Frontal cortex (tissue), 3 donors: ENCODE measurements at regions not wholly inside any gene's neighbourhood (a gene's known extent, or its start where the extent isn't known, plus 50 kb on each side); places are given as distances from the start of the nearest gene placed in this dataset.
"Not testable (repeated sequence)": the region's sequence is repeated elsewhere in the genome, so short reads cannot be mapped to it uniquely, and the experiment has no call there.

Experiments
- DNase-seq, 2 donors: peaks; one replicate each; pipeline ENCODE4 v3.0.0; 2012; ENCODE audit warnings: low spot score in 2 of 2
- FAIRE-seq: peaks from 2 replicates; lab custom pipeline; 2012; peaks lifted over from hg19 to GRCh38; lab: Jason Lieb, UNC
- donor health status: control.
- donor health status: control.
- donor health status: control.

DNA sequence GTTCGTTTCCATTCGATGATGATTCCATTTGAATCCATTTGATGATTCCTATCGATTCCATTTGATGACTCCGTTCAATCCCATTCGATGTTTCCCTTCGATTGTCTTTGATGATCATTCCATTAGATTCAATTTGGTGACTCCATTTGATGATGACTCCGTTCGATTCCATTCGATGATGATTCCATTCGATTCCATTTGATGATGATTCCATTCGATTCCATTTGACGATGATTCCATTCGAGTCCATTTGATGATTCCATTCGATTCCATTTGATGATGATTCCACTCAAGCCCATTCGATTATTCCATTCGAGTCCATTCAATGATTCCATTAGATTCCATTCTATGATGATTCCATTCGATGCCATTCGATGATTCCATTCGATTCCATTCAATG lies 2730.6 kb downstream of the RPIA start:
- not testable (repeated sequence) for FAIRE-seq

GRCh38 chr2:91427148-91427547 lies 2735.7 kb downstream of the RPIA start:
- not testable (repeated sequence) for DNase-seq, FAIRE-seq

More for the DNA sequence above, 2730.6 kb downstream of the RPIA start:
- DNase-seq: not testable (repeated sequence)

DNA sequence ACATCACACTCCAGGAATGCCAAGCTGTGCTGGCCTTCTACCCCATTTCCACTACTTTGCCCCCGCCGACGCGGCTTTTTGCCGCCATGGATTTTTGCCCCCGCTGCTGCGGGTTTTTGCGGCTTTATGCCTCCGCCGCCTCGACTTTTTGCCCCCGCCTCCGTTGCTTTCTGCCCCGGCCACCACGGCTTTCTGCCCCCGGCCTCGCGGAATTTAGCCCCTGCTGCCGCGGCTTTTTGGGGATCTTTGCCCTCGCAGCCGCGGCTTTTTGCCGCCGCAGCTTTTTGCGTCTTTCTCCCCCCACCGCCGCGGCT lies 2750.4 kb downstream of the RPIA start:
- DNase-seq: not testable (repeated sequence)

DNA sequence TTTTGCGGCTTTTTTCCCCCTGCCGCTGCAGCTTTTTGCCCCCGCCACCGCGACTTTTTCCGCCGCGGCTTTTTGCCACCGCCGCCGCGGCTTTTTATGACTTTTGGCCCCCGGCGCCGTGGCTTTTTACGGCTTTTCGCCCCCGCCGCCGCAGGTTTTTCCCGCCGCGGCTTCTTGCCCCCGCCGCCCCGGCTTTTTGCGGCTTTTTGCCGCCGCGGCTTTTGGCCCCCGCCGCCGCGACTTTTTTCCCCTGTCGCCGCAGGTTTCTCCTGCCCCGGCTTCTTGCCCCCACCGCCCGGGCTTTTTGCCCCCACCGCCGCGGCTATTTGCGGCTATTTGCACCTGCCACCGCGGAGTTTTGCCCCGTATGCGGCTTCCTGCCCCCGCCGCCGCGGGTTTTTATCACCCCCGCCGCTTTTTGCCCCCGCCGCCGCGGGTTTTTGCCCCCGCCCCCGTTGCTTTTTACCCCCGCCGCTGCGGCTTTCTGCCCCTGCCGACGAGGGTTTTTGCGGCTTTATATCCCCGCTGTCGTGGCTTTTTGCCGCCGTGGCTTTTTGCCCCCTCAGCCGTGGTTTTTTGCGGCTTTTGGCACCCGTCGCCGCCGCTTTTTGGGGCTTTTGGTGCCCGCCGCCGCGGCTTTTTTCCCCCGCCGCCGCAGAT lies 2750.9 kb downstream of the RPIA start:
- DNase-seq: peak in 1 of 2 donors; percentile 11

More for the DNA sequence above, 2750.4 kb downstream of the RPIA start:
- not testable (repeated sequence) for FAIRE-seq

DNA sequence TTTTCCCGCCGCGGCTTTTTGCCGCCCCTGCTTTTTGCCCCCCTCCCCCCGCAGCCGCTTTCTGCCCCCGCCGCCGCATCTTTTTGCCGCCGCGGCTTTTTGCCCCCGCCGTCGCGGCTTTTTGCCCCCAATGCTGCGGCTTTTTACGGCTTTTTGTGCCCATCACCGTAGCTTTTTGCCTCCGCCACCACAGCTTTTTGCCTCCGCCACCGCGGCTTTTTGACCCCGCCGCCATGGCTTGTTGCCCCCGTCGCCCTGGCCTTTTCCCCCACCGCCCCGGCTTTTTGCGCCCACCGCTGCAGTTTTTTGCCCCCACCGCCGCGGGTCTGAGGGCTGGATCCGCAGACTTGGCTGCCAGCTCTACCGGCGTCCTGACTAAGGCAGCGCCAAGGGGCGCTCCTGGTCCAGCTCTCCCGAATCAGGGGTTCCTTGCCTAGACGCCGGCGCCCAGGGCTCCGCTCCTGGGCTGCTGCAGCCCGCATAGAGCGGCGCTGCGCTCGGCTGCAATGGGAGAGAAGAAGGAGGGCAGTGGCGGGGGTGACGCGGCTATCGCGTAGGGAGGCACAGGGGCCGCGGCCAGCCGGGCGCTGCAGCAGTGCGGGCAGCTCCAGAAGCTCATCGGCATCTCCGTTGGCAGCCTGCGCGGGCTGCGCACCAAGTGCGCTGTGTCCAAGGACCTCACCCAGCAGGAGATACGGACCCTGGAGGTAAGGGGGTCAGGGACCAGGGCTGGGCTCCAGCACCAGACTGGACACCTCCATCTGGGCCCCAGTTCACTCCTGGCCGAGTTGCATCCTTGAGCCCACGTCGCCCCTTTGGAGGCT lies 2751.6 kb downstream of the RPIA start:
- not testable (repeated sequence) for FAIRE-seq, DNase-seq

More for the DNA sequence above, 2750.9 kb downstream of the RPIA start:
- FAIRE-seq: no peak

DNA sequence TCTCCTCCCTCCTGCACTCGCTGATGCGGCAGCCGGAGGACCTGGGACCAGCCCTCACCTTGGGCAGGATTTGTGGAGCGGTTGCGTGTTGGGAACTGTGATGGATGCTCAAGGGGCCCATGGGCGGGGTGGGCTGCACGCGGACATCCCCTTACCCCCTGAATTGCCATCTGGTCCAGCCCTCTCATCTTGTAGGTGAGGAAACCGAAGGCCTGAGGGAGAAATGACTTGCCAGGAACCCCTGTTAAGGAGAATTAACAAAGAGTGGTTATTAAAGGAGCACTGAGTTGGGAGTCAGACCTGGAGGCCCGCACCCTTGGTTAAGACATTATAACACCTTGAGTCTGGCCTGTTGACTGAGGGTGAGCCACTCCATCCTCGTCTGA lies 2752.2 kb downstream of the RPIA start:
- DNase-seq, FAIRE-seq: not testable (repeated sequence)

- not testable (repeated sequence) for DNase-seq, FAIRE-seq
These were observed 2754.2 kb downstream of the RPIA start for GRCh38 chr2:91445705-91446104.

GRCh38 chr2:91446489-91446888 lies 2755.0 kb downstream of the RPIA start:
- not testable (repeated sequence) for DNase-seq, FAIRE-seq

- not testable (repeated sequence) for FAIRE-seq, DNase-seq
These were observed 2755.4 kb downstream of the RPIA start for GRCh38 chr2:91446915-91447314.

DNA sequence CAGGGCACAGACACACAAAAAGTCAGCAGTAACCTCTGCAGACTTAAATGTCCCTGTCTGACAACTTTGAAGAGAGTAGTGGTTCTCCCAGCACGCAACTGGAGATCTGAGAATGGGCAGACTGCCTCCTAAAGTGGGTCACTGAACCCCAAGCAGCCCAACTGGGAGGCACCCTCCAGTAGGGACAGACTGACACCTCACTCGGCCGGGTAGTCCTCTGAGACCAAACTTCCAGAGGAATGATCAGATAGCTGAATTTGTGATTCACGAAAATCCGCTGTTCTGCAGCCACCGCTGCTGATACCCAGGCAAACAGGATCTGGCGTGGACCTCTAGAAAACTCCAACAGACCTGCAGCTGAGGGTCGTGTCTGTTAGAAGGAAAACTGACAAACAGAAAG lies 2756.0 kb downstream of the RPIA start:
- FAIRE-seq: not testable (repeated sequence)

GRCh38 chr2:91462292-91462691 lies 2770.8 kb downstream of the RPIA start:
- FAIRE-seq, DNase-seq: not testable (repeated sequence)

More for the DNA sequence above, 2756.0 kb downstream of the RPIA start:
- DNase-seq: not testable (repeated sequence)

GRCh38 chr2:91463007-91463406 lies 2771.5 kb downstream of the RPIA start:
- DNase-seq, FAIRE-seq: not testable (repeated sequence)

GRCh38 chr2:91466780-91467363 lies 2775.4 kb downstream of the RPIA start:
- not testable (repeated sequence) for FAIRE-seq, DNase-seq

- not testable (repeated sequence) for DNase-seq, FAIRE-seq
These were observed 2784.9 kb downstream of the RPIA start for GRCh38 chr2:91476244-91476935.

DNA sequence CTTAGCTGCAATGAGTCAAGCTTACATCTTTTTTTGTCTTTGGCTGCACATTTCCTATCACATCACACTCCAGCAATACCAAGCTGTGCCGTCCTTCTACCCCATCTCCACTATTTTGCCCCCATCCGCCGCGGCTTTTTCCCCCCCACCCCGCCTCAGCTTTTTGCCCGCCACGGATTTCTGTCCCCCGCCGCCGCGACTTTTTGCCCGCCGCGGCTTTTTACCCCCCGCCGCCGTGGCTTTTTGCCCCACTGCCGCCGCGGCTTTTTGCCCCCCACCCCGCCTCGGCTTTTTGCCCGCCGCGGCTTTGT lies 2785.4 kb downstream of the RPIA start:
- DNase-seq, FAIRE-seq: not testable (repeated sequence)

DNA sequence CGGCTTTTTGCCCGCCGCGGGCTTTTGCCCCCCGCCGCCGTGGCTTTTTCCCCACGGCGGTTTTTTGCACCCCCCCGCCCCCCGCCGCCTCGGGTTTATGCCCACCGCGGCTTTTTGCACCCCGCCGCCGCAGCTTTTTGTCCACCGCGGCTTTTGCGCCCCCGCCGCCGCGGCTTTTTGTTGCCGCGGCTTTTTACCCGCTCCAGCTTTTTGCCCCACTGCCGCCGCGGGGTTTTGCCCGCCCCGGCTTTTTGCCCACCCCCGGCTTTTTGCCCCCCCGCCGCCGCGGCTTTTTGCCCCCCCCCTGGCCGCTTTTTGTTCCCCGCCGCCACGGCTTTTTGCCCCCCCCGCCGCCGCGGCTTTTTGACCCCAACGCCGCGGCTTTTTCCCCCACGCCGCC lies 2785.8 kb downstream of the RPIA start:
- FAIRE-seq, DNase-seq: not testable (repeated sequence)

GRCh38 chr2:91477731-91478672 lies 2786.5 kb downstream of the RPIA start:
- no peak for FAIRE-seq
- peak in 1 of 2 donors; percentile 29 for DNase-seq

DNA sequence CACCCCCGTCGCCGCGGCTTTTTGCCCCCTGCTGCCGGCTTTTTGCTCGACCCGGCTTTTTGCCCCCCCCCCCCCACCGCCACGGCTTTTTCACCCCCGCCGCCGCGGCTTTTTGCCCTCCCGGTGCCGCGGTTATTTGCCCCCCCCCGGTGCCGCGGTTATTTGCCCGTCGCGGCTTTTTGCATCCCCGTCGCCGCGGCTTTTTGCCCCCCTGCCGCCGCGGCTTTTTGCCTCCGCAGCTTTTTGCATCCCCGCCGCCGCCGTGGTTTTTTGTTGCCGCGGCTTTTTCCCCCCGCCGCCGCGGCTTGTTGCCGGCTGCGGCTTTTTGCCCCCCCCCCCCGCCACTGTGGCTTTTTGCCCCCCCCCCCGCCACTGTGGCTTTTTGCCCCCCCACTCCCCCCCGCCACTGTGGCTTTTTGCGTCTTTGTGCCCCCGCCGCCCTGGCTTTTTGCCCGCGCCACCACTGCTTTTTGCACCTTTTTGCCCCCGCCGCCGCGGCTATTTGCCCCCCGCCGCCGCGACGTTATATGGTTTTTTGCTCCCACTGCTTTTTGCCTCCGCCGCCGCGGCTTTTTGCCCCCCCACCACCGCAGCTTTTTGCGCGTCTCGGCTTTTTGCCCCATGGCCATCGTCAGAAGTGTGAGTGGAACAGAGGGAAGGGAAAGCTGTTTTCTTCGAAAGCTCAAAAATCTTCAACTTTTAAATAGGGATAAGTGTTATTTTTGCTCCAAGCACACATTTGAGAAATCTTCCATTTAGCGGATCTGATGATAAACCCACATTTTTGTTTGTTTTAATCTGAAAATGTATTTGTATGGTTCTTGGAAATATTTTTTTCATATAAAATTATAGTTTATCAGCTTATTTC lies 2787.6 kb downstream of the RPIA start:
- not testable (repeated sequence) for FAIRE-seq

More for the DNA sequence above, 2787.6 kb downstream of the RPIA start:
- not testable (repeated sequence) for DNase-seq
